GM20431 (cell line): ENCODE measurements at regions not wholly inside any gene's neighbourhood (a gene's known extent, or its start where the extent isn't known, plus 50 kb on each side); places are given as distances from the start of the nearest gene placed in this dataset.

Experiments
- in situ Hi-C: fragments of 300-500 bp; cut with MseI, MboI; formaldehyde crosslinking; loops from one replicate; pipeline ENCODE4 v1.15.0; 2020; ENCODE audit warnings: low sequenced_read_pairs; ENCODE audit not compliant: unreplicated experiment

DNA sequence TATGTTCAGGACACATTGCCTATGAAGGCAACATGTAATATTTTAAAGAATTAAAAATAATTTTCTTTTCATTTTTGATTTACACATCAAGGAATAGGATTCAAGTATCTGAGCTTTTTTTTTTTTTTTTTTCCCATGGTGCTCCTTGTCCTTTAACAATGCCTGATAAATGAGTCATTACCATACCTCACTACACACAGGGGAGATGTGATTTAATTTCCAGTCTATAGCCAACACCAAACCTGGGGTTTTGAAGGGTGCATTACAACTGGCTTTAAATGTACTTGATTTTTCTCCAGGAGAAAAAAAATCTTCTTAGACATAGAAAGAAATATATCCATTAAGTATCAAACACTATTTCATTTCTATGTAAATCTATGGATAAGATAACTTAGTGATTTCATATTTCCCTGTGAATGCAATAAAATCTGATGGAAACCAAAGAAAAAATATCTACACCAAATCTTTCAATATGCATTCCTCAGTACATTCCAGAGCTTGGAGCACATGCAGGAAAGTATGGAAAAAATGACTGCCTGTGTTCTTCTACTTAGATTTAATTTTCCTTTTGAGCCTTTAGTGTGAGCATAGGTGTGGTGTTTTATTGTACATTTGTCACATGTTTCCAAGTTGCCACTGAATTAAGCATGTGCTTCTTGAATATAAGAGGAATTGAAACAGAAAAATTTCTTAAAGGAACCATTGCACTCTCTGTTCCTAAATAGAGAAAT, 204.8 kb upstream of the MEOX2 start:
- in situ Hi-C loops: no loop called here

DNA sequence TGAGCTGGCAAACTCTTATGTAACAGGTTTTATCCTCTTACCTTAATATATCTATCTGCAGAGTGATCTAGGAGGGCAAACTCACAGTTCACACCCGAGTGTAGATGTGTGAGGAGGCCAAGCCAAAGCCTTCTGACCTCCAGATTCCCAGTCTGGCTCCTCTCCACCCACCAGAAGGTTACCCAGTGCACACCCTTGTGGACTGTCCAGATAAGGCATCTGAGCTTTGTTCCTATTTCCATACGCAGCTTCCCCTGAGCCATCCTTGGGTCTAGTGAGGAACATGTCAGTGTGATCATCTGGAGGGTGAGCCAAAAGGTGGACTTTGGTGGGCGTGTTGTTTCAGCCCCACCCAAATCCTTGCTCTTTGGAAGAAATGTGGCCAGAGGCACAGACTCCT, 203.0 kb upstream of the MEOX2 start:
- in situ Hi-C loops: no loop called here

DNA sequence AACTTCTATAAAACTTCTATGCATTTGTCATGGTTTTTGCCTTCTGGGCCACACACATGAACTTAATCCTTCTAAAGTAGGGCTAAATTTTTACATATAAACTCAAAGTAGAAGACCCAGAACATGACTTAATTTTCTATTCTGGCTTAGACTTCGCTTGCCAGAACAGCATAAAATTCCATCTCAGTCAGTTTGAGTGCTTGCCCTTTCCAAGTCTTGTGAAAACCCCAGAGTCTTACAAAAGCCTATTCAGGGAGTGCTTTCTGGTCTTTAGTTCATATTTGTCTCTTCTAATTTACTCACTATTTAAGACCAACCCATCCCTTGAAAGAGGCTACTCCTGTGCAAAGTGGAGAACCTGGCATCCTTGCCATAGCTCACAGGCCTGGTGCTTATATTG, 201.6 kb upstream of the MEOX2 start:
- in situ Hi-C loops: no loop called here

- in situ Hi-C loops: no loop called here
Measured at GRCh38 chr7:15886626-15887025, 200.1 kb upstream of the MEOX2 start.

DNA sequence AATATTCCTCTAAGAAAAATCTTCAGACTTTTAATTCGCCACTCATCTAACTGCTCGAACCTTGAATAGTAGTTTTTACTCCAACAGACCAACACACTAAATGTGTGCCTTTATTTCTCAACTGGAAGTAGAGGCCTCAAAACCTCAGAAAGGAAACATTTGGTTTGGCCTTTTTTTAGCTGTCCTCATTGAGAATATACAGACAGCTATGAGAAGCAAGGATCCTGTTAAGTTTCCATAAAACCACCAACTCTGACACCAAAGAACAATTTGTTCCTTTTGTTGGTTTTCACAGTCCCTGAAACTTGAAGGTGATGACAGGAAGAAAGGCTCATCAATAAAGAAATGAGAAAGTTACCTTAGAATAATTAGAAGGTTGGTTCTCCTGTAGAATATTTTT, 199.2 kb upstream of the MEOX2 start:
- in situ Hi-C loops: no loop called here

DNA sequence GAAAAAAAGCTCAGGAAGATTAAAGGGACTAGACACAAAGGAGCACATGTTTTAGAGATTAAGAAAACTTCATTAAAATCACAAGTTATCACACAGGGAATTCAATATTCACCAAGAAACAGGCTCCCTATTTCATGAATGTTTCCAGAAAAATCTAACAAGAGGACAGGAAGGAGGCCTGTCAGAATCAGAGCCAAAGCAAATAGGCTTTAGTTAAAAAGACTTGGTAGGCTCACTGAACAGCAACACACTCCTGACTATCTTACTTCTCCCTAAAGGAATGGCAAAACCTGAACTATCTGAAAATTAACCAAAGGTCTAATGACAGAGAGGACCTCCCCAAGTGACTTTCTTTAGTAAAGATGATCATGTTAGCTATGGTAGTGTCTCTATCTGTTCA, 188.3 kb upstream of the MEOX2 start:
- in situ Hi-C loops: no loop called here

- in situ Hi-C loops: no loop called here
Measured at GRCh38 chr7:15870347-15870746, 183.9 kb upstream of the MEOX2 start.

DNA sequence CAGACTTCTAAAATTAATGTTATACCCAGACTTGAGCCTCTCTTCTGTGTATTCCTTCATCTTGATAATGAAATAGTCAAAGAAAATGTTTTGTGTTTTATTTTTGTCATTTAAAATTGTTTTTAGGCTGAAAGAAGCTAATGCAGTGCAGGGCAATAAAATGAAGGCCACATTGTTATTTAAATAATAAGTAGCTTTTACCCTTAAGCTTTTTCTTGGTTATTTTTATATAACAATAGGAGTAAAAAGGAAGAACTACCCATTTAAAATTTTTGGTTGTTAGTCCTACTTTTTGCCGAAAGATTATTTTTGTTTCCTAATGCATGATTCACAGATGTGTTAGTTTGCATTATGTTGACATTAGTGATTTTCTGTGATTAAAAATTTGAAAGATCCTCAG, 181.0 kb upstream of the MEOX2 start:
- in situ Hi-C loops: no loop called here

- in situ Hi-C loops: no loop called here
Measured at GRCh38 chr7:15866753-15867152, 180.3 kb upstream of the MEOX2 start.

DNA sequence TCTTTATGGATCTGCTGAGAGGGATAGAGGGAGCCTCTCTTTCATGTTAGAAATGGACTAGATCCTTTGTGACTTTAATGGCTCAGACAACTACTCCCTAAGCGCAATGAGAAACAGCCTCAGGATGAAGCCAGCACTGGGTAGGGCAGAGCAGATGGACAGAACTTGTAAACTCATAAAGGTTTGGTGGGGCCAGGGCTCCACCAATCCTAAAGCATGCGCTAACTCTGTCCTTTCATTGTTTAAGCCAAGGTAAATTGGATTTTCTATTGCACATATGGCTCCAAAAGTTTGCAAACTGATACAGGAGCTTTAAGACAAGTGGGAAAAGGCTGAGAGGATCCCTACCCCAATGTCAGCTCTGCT, 178.1 kb upstream of the MEOX2 start:
- in situ Hi-C loops: no loop called here

GRCh38 chr7:15863951-15864625, 177.6 kb upstream of the MEOX2 start:
- in situ Hi-C loops: no loop called here

DNA sequence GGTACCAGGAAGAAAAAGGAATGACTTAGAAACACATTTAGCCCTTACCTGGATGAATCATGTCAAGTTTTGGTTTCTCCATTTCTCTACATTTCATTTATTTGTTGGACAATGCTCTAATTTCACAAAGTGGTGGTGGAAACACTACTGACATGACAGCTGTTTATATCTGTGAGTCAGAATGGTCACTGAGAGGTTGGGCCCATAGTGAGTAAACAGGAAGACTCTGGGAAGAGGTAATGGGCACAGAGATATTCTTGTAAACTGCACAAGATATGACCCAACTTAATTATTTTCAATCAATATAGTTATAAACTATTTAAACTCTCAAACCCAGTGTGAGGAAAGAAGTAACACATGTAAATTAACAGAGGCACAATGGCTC, 176.3 kb upstream of the MEOX2 start:
- in situ Hi-C loops: no loop called here

GRCh38 chr7:15862016-15862780, 175.7 kb upstream of the MEOX2 start:
- in situ Hi-C loops: no loop called here

DNA sequence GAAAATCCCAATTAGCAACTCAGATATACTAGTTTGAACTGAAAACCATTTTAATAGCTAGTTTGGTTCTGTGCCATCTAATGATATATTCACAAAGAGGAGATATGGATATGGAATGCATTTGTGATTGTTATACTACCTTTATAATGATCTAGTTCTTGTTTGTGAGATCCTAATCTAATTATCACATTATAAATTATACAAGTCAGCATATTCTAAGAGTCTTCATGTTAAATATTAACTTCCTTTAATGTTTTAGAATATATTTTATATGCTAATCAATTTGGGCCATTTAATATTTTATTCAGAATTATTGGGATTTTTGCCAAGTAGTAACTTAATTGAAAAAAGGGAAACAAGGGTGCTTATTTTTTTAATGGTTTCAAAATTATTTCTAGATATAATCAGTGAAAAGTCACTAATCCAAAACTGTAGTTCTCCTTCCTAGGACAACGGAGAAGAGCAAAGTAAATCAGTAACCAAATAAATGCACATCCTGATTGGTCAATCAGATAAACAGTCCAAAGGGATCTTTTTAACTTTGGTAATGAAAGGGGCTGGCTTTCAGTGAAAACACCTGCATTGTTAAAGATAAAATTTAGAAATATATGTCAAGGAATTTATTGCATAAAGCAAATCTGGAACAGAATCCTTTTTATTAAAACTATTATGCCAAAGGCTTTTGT, 173.9 kb upstream of the MEOX2 start:
- in situ Hi-C loops: no loop called here

DNA sequence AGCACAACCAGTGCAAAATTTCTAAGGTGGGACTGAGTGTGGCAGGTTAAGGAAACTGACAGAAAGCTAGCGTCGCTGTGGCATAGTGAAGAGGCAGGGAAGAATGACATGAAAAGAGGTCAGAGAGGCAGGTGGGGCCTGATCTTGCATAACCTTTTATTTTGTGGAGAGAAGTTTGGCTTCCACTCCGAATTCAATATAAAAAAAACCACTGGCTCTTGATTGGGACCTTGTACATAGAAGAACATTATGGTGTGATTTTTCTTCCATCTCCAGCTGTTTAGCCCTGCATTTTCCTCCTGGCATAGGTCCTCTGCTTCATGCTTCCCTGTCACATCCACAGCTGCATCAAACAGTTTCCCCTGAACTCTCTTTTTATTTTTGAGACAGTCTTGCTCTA, 170.5 kb upstream of the MEOX2 start:
- in situ Hi-C loops: no loop called here

DNA sequence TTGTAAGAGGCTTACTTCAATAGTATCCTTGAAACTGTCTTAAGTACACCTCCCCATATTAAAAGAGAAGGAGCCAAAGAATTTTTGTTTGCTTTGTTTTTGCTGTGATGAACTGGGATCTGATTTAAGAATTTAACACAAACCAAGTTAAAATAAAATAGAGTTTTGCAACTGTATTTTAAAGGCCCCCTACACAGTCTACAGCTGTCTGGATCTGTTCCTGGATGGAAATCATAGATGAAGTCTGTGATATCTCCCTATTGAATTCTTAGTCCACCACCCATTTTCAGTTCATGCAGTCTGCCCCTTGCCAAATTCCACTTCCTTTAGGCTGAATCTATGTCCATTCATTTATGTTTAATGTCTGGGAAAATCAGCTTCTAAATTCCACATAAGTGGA, 169.8 kb upstream of the MEOX2 start:
- in situ Hi-C loops: no loop called here

DNA sequence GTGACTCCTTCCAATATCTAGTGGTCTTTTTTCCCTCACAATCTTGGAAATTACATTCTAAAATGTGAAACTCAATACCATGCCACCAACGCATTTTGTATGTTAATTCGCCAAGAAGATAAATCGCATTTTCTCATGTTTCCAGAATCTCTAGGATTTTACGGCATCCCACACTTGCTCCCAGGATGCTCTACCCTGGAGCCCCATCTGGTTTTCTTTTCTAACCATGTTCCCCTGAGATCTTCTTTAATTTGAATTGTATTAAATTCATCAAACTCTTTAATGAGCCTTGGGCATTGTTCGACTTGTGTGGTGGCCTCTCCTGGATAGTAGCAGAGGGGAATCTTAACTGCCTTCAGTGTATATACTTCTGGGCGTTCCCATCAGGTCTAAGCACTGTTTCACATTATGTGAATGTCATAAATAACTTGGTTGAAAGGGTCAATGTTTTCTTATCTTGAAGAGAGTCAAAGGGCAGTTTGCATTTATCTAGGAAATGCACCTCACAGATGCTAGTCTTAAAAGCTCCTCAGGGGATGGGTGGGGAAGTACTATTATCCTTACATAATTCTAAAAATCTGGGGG, 169.1 kb upstream of the MEOX2 start:
- in situ Hi-C loops: no loop called here

GRCh38 chr7:15854841-15855524, 168.5 kb upstream of the MEOX2 start:
- in situ Hi-C loops: no loop called here

DNA sequence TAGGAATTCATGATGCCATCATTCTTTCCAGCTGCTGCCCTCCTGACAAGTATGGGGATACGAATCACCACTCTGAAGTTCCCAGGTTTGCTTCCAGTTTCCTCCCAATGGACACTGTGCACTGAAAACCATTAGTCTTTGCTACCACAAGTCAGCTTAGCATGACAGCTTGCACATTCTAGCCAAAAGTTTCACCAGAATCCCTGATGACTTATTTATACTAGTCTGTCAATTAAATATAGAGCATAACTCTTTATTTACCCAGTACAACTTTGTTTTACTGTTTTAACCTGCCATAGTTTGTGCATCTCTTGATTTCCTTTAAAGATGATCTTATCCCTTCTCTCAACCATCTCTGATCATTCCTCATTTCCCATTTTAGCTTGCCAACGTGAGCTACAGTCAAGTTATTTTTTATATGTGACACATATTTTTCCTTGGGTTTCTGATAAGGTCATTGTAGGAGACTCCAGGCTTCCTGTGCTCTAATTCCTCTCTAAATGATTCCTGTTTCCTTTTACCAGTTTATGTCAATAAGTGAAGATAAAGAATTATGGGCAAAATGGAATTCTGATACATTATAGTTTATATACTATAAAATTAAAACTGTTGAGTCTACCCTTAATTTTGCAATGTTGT, 167.5 kb upstream of the MEOX2 start:
- in situ Hi-C loops: no loop called here
